Astrocyte (in vitro differentiated cells and primary cell): ENCODE measurements at regions not wholly inside any gene's neighbourhood (a gene's known extent, or its start where the extent isn't known, plus 50 kb on each side); places are given as distances from the start of the nearest gene placed in this dataset.
"Not testable (repeated sequence)": the region's sequence is repeated elsewhere in the genome, so short reads cannot be mapped to it uniquely, and the experiment has no call there.

ENCODE experiments used
- DNase-seq: peaks from one replicate; pipeline ENCODE4 v3.0.0-alpha.2; 2010; ENCODE audit warnings: low read depth
- FAIRE-seq: peaks from 2 replicates; lab custom pipeline; 2011; peaks lifted over from hg19 to GRCh38; lab: Jason Lieb, UNC
- H2AFZ ChIP-seq: 2 replicates; pipeline ENCODE4 v1.6.0; 2012; ENCODE audit warnings: low read depth, low read length, inconsistent platforms
- H3K27ac ChIP-seq: 2 replicates; pipeline ENCODE4 v1.5.1; 2011; ENCODE audit warnings: low read depth, low read length, inconsistent platforms
- H3K27me3 ChIP-seq: 2 replicates; pipeline ENCODE4 v1.6.0; 2011; ENCODE audit warnings: low read length, inconsistent platforms; ENCODE audit not compliant: insufficient read depth
- H3K36me3 ChIP-seq: 2 replicates; pipeline ENCODE4 v1.5.1; 2011; ENCODE audit warnings: low read length, inconsistent platforms; ENCODE audit not compliant: insufficient read depth
- H3K4me1 ChIP-seq: 2 replicates; pipeline ENCODE4 v1.5.1; 2011; ENCODE audit warnings: low read length, inconsistent platforms; ENCODE audit not compliant: insufficient read depth
- H3K4me2 ChIP-seq: 2 replicates; pipeline ENCODE4 v1.6.0; 2012; ENCODE audit warnings: low read length, inconsistent platforms
- H3K4me3 ChIP-seq: 2 replicates; pipeline ENCODE4 v1.5.1; 2011; ENCODE audit warnings: low read depth, mild to moderate bottlenecking, low read length, inconsistent platforms; ENCODE audit not compliant: insufficient read depth
- H3K79me2 ChIP-seq: 2 replicates; pipeline ENCODE4 v1.6.0; 2012; ENCODE audit warnings: mild to moderate bottlenecking, low read length, inconsistent platforms; ENCODE audit not compliant: insufficient read depth
- H3K9ac ChIP-seq: 2 replicates; pipeline ENCODE4 v1.6.0; 2012; ENCODE audit warnings: mild to moderate bottlenecking, low read length, inconsistent platforms
- H3K9me3 ChIP-seq: 2 replicates; pipeline ENCODE4 v1.5.1; 2012; ENCODE audit warnings: low read depth, mild to moderate bottlenecking, low read length, inconsistent platforms; ENCODE audit not compliant: insufficient read depth
- H4K20me1 ChIP-seq: 2 replicates; pipeline ENCODE4 v1.6.0; 2012; ENCODE audit warnings: low read length, inconsistent platforms; ENCODE audit not compliant: insufficient read depth
- H3K27ac Mint-ChIP-seq: one replicate; pipeline ENCODE4 v1.8.0; 2021; ENCODE audit warnings: mild to moderate bottlenecking, mixed read lengths; ENCODE audit not compliant: unreplicated experiment
- H3K27me3 Mint-ChIP-seq: one replicate; pipeline ENCODE4 v1.8.0; 2021; ENCODE audit warnings: low read depth, mixed read lengths; ENCODE audit not compliant: unreplicated experiment
- H3K36me3 Mint-ChIP-seq: one replicate; pipeline ENCODE4 v1.8.0; 2021; ENCODE audit warnings: low read depth, mixed read lengths; ENCODE audit not compliant: unreplicated experiment
- H3K4me1 Mint-ChIP-seq: one replicate; pipeline ENCODE4 v1.8.0; 2021; ENCODE audit warnings: low read depth, mixed read lengths; ENCODE audit not compliant: unreplicated experiment
- H3K4me3 Mint-ChIP-seq: one replicate; pipeline ENCODE4 v1.8.0; 2021; ENCODE audit warnings: mild to moderate bottlenecking, moderate library complexity, mixed read lengths; ENCODE audit not compliant: unreplicated experiment
- H3K9me3 Mint-ChIP-seq: one replicate; pipeline ENCODE4 v1.8.0; 2021; ENCODE audit warnings: mild to moderate bottlenecking, mixed read lengths; ENCODE audit not compliant: unreplicated experiment
- EZH2 ChIP-seq: IDR thresholded peaks from 2 replicates; pipeline ENCODE4 v1.6.1; 2012; ENCODE audit warnings: mild to moderate bottlenecking, low read length, inconsistent platforms; ENCODE audit not compliant: insufficient read depth
- TF ChIP-seq, protein P1 (sequence below): IDR thresholded peaks from 2 replicates; pipeline ENCODE4 v1.5.1; 2011; ENCODE audit warnings: low read depth, mild to moderate bottlenecking, inconsistent platforms, low read length, moderate library complexity; ENCODE audit not compliant: insufficient read depth

GRCh38 chr18:30787410-30787809 is 255.1 kb downstream of the DSC3 start:
- H3K9me3 ChIP-seq: no peaks in the 10 kb centered on the region
- H3K27ac ChIP-seq: no peak overlapping the region
- H3K9ac ChIP-seq: no peak overlapping the region
- Mint-ChIP-seq H3K36me3 (no peaks in the 10 kb centered on the region), H3K4me1 (no peaks in the 10 kb centered on the region), H3K4me3 (no peak overlapping the region), H3K27me3 (no peaks in the 10 kb centered on the region), H3K9me3 (peaks cover 8% of the 10 kb centered on the region), H3K27ac (no peak overlapping the region)
- H3K27me3 ChIP-seq: no peaks in the 10 kb centered on the region
- DNase-seq (no peak), FAIRE-seq (no peak)
- H3K4me1 ChIP-seq: no peaks in the 10 kb centered on the region
- H4K20me1 ChIP-seq: no peaks in the 10 kb centered on the region
- H3K4me3 ChIP-seq: no peak overlapping the region
- no peaks in the 10 kb centered on the region for H3K36me3 ChIP-seq
- no peaks in the 10 kb centered on the region for H3K79me2 ChIP-seq
- H2AFZ ChIP-seq: no peak overlapping the region
- TF ChIP-seq EZH2: no peak
- TF ChIP-seq, protein P1, sequence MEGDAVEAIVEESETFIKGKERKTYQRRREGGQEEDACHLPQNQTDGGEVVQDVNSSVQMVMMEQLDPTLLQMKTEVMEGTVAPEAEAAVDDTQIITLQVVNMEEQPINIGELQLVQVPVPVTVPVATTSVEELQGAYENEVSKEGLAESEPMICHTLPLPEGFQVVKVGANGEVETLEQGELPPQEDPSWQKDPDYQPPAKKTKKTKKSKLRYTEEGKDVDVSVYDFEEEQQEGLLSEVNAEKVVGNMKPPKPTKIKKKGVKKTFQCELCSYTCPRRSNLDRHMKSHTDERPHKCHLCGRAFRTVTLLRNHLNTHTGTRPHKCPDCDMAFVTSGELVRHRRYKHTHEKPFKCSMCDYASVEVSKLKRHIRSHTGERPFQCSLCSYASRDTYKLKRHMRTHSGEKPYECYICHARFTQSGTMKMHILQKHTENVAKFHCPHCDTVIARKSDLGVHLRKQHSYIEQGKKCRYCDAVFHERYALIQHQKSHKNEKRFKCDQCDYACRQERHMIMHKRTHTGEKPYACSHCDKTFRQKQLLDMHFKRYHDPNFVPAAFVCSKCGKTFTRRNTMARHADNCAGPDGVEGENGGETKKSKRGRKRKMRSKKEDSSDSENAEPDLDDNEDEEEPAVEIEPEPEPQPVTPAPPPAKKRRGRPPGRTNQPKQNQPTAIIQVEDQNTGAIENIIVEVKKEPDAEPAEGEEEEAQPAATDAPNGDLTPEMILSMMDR: no peak
- H3K4me2 ChIP-seq: no peak overlapping the region

DNA sequence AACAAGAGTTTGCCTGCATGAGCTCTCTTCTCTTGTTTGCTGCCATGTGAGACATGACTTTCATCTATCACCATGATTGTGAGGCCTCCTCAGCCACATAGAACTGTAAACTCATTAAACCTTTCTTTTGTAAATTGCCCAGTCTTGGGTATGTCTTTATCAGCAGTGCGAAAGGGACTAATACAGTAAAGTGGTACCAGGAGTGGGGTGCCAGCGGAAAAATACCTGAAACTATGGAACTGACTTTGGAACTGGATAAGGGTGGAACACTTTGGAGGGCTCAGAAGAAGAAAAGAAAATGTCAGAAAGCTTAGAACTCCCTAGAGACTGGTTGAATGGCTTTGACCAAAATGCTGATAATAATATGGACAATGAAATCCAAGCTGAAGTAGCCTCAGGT is 260.9 kb downstream of the DSC3 start:
- H3K36me3 Mint-ChIP-seq: no peaks in the 10 kb centered on the region
- Histone ChIP-seq H3K4me3 (no peak overlapping the region), H3K9ac (no peak overlapping the region), H3K4me2 (no peak overlapping the region), H4K20me1 (no peaks in the 10 kb centered on the region), H3K4me1 (no peaks in the 10 kb centered on the region), H3K27me3 (no peaks in the 10 kb centered on the region), H3K27ac (no peak overlapping the region), H3K9me3 (no peaks in the 10 kb centered on the region), H3K36me3 (no peaks in the 10 kb centered on the region), H2AFZ (no peak overlapping the region), H3K79me2 (no peaks in the 10 kb centered on the region)
- H3K9me3 Mint-ChIP-seq: peaks cover 12% of the 10 kb centered on the region
- no peak for FAIRE-seq
- no peak overlapping the region for H3K4me3 Mint-ChIP-seq
- no peaks in the 10 kb centered on the region for H3K27me3 Mint-ChIP-seq
- H3K4me1 Mint-ChIP-seq: no peaks in the 10 kb centered on the region
- no peak overlapping the region for H3K27ac Mint-ChIP-seq
- DNase-seq: no peak
- TF ChIP-seq, protein P1: no peak

DNA sequence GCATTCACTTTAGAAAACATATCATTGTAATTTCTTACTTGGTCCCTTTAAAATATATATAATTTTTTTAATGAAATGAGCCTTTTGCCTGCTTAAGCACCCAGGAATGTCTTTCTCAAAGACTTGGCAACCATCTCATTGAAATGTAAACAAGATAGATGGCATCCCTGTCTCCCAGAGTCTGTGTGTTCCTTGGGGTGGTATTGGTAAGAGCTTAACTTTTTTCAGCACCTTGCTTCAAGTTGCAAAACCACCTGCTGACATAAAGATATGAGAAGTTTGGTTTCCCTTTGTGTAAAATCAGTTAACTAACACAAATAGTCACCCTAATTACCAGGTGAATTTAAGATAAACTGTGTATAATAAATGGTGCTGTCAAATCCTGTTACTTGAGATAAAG is 266.9 kb downstream of the DSC3 start:
- Histone ChIP-seq H4K20me1 (no peaks in the 10 kb centered on the region), H3K27me3 (no peaks in the 10 kb centered on the region), H3K4me1 (no peaks in the 10 kb centered on the region), H2AFZ (no peak overlapping the region), H3K79me2 (no peaks in the 10 kb centered on the region), H3K4me3 (no peak overlapping the region), H3K9me3 (no peaks in the 10 kb centered on the region), H3K27ac (no peak overlapping the region), H3K36me3 (no peaks in the 10 kb centered on the region), H3K9ac (no peak overlapping the region), H3K4me2 (no peak overlapping the region)
- no peaks in the 10 kb centered on the region for H3K9me3 Mint-ChIP-seq
- no peak overlapping the region for H3K27ac Mint-ChIP-seq
- H3K4me1 Mint-ChIP-seq: no peaks in the 10 kb centered on the region
- no peak overlapping the region for H3K4me3 Mint-ChIP-seq
- DNase-seq: no peak
- TF ChIP-seq, protein P1: no peak
- TF ChIP-seq EZH2: no peak
- no peak for FAIRE-seq
- H3K27me3 Mint-ChIP-seq: no peaks in the 10 kb centered on the region
- no peaks in the 10 kb centered on the region for H3K36me3 Mint-ChIP-seq

GRCh38 chr18:30772170-30772569 is 270.4 kb downstream of the DSC3 start:
- not testable (repeated sequence) for H4K20me1 ChIP-seq, H3K27me3 Mint-ChIP-seq, H3K27ac Mint-ChIP-seq, H3K36me3 ChIP-seq, H2AFZ ChIP-seq, FAIRE-seq, H3K9ac ChIP-seq, H3K4me2 ChIP-seq, H3K9me3 ChIP-seq, H3K4me3 ChIP-seq, H3K4me1 ChIP-seq, H3K79me2 ChIP-seq, DNase-seq, H3K27ac ChIP-seq, H3K27me3 ChIP-seq, H3K4me1 Mint-ChIP-seq, H3K9me3 Mint-ChIP-seq, H3K4me3 Mint-ChIP-seq, H3K36me3 Mint-ChIP-seq
